22Rv1 (cell line): ENCODE measurements at regions not wholly inside any gene's neighbourhood (a gene's known extent, or its start where the extent isn't known, plus 50 kb on each side); places are given as distances from the start of the nearest gene placed in this dataset.

Source experiments
- H3K27ac ChIP-seq: fragments of 450-650 bp; 2 replicates; pipeline ENCODE4 v1.5.1; 2017
- ZFX ChIP-seq: fragments of 450-650 bp; IDR thresholded peaks from 2 replicates; pipeline ENCODE4 v1.6.1; 2017; ENCODE audit warnings: antibody characterized with exemption, borderline replicate concordance
- TF ChIP-seq, protein P1 (sequence below): fragments of 450-650 bp; IDR thresholded peaks from 2 replicates; pipeline ENCODE4 v1.5.1; 2017; ENCODE audit warnings: mild to moderate bottlenecking

DNA sequence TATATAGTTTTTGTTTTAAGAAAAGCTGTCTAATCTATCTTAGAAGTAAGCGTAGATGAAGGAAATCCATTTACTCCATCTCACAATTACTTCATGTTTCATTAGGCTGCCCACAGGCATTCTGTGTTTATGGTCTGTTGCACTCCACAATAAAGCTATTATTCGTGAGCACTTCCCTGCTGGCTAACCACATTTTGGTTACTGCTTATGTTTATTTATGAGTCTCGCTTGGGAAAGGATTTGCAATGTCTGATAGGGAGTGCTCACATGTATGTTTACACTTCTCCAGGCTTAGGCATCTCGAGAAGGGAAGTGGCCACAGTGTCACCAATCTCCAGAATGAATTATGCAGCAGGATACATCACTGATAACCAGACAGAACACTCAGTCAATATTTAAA is 190.9 kb downstream of the VCY1B start:
- H3K27ac ChIP-seq, result no peak overlapping the region
- TF ChIP-seq, protein P1, sequence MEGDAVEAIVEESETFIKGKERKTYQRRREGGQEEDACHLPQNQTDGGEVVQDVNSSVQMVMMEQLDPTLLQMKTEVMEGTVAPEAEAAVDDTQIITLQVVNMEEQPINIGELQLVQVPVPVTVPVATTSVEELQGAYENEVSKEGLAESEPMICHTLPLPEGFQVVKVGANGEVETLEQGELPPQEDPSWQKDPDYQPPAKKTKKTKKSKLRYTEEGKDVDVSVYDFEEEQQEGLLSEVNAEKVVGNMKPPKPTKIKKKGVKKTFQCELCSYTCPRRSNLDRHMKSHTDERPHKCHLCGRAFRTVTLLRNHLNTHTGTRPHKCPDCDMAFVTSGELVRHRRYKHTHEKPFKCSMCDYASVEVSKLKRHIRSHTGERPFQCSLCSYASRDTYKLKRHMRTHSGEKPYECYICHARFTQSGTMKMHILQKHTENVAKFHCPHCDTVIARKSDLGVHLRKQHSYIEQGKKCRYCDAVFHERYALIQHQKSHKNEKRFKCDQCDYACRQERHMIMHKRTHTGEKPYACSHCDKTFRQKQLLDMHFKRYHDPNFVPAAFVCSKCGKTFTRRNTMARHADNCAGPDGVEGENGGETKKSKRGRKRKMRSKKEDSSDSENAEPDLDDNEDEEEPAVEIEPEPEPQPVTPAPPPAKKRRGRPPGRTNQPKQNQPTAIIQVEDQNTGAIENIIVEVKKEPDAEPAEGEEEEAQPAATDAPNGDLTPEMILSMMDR, result no peak
- no peak for TF ChIP-seq ZFX

DNA sequence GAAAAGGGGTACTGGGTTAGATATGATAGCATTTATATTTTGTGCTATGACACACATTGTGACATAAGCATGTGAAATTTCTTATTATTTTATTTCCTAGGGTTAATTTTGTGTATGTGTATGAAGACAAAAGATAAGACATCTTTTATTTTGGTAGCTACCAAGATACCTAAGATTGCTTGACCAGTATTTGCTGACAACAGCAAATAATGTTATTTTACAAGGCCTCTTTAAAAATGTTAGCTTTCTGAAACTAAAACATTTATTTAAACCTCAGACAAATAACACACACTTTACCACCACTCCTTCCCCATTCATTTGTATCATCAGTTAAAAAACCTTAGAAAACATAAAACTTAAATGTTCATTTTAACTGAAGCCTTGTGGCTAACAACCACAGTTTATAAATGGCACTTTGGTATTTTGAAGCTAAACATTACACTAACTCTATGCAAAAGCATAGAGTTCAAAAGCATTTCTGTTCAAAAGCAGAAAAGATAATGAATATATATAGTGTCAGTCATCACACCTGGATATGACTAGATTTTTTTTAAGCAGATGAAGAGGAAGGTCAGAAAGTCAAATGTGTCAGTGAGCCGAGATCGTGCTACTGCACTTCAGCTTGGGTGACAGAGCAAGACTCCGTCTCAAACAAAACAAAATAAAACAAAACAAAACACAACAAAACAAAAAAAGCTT is 193.0 kb downstream of the VCY1B start:
- no peak overlapping the region for H3K27ac ChIP-seq
- no peak for TF ChIP-seq ZFX
- TF ChIP-seq, protein P1, result no peak

DNA sequence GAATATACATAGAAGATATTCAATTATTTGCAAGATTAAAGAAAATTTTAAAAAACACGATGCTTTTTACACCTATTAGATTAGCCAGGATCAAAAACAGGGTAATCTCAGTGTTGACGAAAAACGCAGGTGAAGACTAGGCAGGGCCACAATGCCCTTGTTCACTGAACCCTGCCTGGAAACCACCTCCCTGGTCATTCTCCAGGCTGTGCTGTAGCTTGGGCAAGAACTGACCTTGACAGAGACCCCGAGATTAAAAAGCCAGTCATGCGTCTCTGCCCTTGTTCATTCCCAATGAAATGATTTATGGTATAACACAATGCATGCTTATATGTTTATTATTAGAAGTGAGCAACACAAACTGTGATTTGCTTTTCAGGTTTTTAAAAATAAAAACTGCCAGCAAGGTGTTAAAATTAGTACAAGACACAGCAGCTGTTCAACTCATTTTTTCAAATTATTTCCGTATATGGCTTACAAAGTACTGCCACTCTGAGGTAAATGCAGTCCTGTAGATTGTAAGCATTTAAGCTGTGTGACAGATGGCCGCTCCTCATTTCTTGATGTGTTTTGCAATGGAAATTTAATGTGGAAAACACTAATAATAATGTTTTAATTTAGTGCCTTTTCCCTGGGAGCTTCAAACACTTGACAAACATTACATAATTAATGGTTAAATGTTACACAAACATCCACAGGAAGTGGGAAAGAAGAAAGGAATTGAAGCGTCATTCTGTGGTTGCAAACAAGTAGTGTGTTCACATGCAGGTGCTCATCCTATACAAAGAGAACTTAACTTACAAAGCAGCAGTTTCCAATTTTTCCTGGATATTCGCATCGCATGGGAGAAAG is 200.2 kb downstream of the VCY1B start:
- H3K27ac ChIP-seq, result no peak overlapping the region
- TF ChIP-seq, protein P1, result no peak
- TF ChIP-seq ZFX, result no peak

DNA sequence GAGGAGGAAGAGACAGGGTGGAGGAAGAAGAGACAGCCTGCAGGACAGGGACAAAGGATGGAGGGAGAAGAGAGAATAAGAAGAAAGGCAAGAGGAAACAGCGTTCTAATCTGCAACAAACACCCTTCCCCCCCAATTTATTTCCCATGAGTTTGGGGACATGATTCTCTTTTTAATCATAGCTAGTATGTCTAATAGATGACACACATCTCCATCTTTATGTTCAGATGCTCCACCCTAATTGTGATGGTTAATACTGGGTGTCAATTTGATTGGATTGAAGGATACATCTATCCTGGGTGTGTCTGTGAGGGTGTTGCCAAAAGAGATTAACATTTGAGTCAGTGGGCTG is 200.8 kb downstream of the VCY1B start:
- no peak overlapping the region for H3K27ac ChIP-seq
- TF ChIP-seq, protein P1, result no peak
- no peak for TF ChIP-seq ZFX

DNA sequence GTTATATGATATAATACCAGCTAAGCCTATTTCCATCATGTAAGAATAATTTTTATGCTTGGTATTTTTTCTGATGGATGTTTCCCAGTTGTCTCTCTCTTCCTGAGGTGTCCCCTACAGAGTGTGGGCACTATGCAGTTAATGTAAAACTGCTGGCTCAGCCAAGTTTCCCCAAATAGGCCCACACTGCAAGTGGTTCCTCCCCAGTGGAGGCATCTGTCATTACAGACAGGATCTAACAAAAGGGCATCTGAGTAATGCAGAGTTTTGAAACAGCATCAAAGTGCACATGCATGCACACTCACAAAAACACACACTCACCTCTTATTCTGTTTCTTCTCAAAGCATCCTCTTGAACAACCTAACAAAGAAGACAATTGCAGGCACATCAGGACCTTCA is 221.0 kb downstream of the VCY1B start:
- H3K27ac ChIP-seq, result no peak overlapping the region
- TF ChIP-seq, protein P1, result no peak
- TF ChIP-seq ZFX, result no peak

DNA sequence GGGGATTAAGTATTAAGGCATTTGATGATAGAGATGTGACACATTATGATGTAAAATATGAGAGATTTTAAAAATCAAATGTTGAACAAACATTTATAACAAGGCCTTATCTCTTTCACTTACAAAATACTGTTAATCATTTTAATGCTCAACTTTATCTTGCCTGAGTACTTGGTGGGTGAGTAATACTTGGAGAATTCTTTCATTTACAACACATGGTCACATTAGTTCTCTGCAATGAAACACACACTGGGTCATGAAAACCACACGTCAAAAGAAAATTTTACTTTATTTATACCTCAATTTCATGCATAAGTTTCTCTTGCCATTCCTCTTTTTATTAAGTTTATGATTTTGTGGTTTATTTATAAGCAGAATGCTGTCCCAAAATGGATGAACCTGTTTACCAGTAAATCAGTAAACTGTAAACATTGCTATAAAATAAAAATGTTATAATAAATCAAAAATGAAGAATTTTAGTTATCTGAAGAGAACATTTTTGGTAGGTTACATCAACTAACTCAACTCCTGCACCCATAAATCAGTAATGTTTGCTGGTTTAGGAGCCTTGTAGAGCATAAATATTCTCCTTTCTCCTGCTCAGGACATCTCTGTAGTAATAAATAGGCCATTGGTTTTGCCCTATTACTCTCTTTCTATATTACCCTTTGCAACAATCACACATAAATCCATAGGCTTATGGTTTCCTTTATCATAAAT is 233.5 kb upstream of the NLGN4Y start:
- no peak for TF ChIP-seq ZFX
- TF ChIP-seq, protein P1, result no peak

More for the DNA sequence above, 233.5 kb upstream of the NLGN4Y start:
- H3K27ac ChIP-seq, result no peak overlapping the region
